ENCODE measurements at regions not wholly inside any gene's neighbourhood (a gene's known extent, or its start where the extent isn't known, plus 50 kb on each side); places are given as distances from the start of the nearest gene placed in this dataset.

GRCh38 chr12:19695244-19696098 lies 256.2 kb downstream of the AEBP2 start:
- DNase-seq (ENCODE audit: low spot score): no peak
- ATAC-seq: no peak
- H3K36me3 Mint-ChIP-seq: 0 out of 2 replicates have a peak, but pooled peaks cover 2% of the 10 kb centered on the region
- CTCF ChIA-PET: interaction anchor here (0.9 to 1.6 kb wide), 3 partner anchors 14 to 52 kb away, joined by 3 to 4 read pairs (median 4); no protein-coding TSS in a partner anchor
- TF ChIP-seq TP53 (CRISPR knock-in tag; IDR thresholded peaks at IDR 0.05) (no peak), JUN (CRISPR knock-in tag; IDR thresholded peaks at IDR 0.05) (no peak), ZNF416 (CRISPR knock-in tag; IDR thresholded peaks at IDR 0.05) (no peak), PRDM15 (CRISPR knock-in tag; IDR thresholded peaks at IDR 0.05) (no peak), CREM (CRISPR knock-in tag; IDR thresholded peaks at IDR 0.05) (no peak), ZNF263 (CRISPR knock-in tag; IDR thresholded peaks at IDR 0.05; ENCODE audit: low read depth) (no peak), NFATC4 (CRISPR knock-in tag; IDR thresholded peaks at IDR 0.05) (no peak)
- H3K9me3 Mint-ChIP-seq: peaks cover 14% of the 10 kb centered on the region
- H3K27me3 Mint-ChIP-seq (ENCODE audit: low read depth): no peaks in the 10 kb centered on the region
- POLR2A ChIA-PET: no interaction called here
- H3K27ac Mint-ChIP-seq: no peak overlapping the region
- no peak overlapping the region for H3K4me3 Mint-ChIP-seq
- H3K4me1 Mint-ChIP-seq: no peaks in the 10 kb centered on the region; the same call in 1 of the 2 replicates

- no peak overlapping the region for H3K27ac Mint-ChIP-seq
- no peaks in the 10 kb centered on the region; the same call in 1 of the 2 replicates for H3K27me3 Mint-ChIP-seq (ENCODE audit: low read depth)
- no peak overlapping the region for H3K4me3 Mint-ChIP-seq
- peaks cover 3% of the 10 kb centered on the region for H3K4me1 Mint-ChIP-seq
- no peak for DNase-seq (ENCODE audit: low spot score)
- ChIA-PET POLR2A (no interaction called here), CTCF (no interaction called here)
- no peak for ATAC-seq
- peaks cover 21% of the 10 kb centered on the region for H3K9me3 Mint-ChIP-seq
- H3K36me3 Mint-ChIP-seq: 0 out of 2 replicates have a peak, but pooled peaks cover 2% of the 10 kb centered on the region
- no peak for TF ChIP-seq E2F1 (CRISPR knock-in tag; IDR thresholded peaks at IDR 0.05)
- no peak for TF ChIP-seq E2F4 (CRISPR knock-in tag; IDR thresholded peaks at IDR 0.05; ENCODE audit: borderline replicate concordance, low read depth)
- TF ChIP-seq SMAD3 (CRISPR knock-in tag; IDR thresholded peaks at IDR 0.05; ENCODE audit: borderline replicate concordance): no peak
- TF ChIP-seq USF1 (CRISPR knock-in tag; IDR thresholded peaks at IDR 0.05): no peak
- no peak for TF ChIP-seq ZNF281 (CRISPR knock-in tag; IDR thresholded peaks at IDR 0.05)
- TF ChIP-seq ZNF425 (CRISPR knock-in tag; conservative IDR thresholded peaks at IDR 0.05): no peak
- TF ChIP-seq ATF3 (CRISPR knock-in tag; conservative IDR thresholded peaks at IDR 0.05): no peak
- no peak for TF ChIP-seq SOX15 (CRISPR knock-in tag; IDR thresholded peaks at IDR 0.05)
- TF ChIP-seq HMGA2 (CRISPR knock-in tag; IDR thresholded peaks at IDR 0.05): no peak
- no peak for TF ChIP-seq MXD4 (CRISPR knock-in tag; IDR thresholded peaks at IDR 0.05; ENCODE audit: borderline replicate concordance)
- no peak for TF ChIP-seq TP53 (CRISPR knock-in tag; IDR thresholded peaks at IDR 0.05)
- TF ChIP-seq CREM (CRISPR knock-in tag; IDR thresholded peaks at IDR 0.05): no peak
- no peak for TF ChIP-seq E2F5 (CRISPR knock-in tag; IDR thresholded peaks at IDR 0.05)
- no peak for TF ChIP-seq FOXJ3 (CRISPR knock-in tag; IDR thresholded peaks at IDR 0.05; ENCODE audit: borderline replicate concordance)
- TF ChIP-seq ESRRA (CRISPR knock-in tag; IDR thresholded peaks at IDR 0.05; ENCODE audit: borderline replicate concordance): no peak
Measured at GRCh38 chr12:19700969-19701368, 261.7 kb downstream of the AEBP2 start.
